ENCODE measurements at regions not wholly inside any gene's neighbourhood (a gene's known extent, or its start where the extent isn't known, plus 50 kb on each side); places are given as distances from the start of the nearest gene placed in this dataset.

DNA sequence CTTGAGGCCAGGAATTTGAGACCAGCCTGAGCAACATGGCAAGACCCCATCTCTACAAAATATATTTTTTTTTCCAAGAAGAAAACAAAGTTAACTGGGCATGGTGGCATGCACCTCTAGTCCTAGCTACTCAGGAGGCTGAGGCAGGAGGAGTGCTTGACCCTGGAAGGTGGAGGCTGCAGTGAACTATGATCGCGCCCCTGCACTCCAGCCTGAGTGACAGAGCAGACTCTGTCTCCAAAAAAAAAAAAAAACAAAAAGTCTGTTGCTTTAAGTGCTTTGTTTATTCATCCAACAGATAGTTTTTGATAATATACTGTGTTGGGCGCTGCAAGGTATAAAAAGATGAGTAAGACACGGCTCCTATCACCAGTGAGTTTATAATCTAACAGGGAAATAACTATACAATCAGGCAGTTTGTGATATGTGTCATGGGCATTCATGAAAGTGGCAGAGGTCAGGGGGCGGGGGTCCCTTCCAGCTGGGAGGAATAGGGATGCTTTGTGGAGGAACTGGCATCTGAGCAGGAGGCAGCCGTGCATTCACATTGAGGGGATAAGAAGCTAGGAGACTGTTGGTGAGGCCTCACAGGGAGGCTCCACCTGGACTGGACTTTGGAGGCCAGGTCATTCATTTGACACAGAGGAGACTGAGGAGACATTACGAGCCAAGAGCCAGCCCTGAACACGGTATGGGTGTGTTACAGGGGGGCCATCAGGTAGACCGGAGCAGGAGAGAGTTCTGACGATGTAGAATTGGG is 67.3 kb upstream of the ERRFI1 start:
- FAIRE-seq (no peak), DNase-seq (ENCODE audit: insufficient read length, low spot score) (no peak)

DNA sequence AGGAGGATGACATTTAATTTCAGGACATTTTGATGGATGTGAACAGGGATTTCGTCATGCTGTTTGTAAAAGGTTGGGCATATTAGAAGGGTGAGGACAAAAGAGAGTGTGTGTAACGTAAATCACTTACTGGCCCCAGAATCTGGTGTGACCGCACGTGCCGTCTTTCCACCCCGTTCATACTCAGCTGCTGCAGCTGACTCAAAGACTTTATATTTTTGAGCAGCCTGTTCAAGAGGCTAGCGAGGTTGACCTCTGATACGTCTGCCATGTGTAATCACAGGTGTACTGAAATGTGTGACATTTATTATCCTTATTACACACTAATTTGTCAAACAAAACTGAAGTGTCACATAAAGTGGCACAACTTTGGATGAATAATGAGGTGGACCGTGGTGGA is 66.5 kb upstream of the ERRFI1 start:
- FAIRE-seq, result no peak
- DNase-seq (ENCODE audit: insufficient read length, low spot score), result no peak

DNA sequence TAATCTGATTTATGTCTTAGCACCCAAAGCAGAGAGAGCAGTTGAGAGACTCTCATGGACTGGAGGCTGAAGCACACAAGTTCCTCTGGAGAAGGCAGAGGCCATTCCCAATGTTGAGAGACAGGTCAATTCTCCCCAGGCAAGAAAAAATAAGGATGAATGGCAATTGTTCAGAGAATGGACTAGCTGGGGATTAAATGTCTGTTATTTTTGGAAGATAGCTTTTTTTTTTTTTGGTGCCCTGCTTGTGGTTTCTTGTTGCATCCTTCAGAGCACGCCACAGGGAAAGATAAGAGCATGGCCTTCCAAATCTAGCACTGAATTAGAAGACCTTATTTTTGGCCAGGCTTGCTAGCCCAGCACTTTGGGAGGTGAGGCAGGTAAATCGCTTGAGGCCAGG is 65.6 kb upstream of the ERRFI1 start:
- no peak for DNase-seq (ENCODE audit: insufficient read length, low spot score)
- no peak for FAIRE-seq

DNA sequence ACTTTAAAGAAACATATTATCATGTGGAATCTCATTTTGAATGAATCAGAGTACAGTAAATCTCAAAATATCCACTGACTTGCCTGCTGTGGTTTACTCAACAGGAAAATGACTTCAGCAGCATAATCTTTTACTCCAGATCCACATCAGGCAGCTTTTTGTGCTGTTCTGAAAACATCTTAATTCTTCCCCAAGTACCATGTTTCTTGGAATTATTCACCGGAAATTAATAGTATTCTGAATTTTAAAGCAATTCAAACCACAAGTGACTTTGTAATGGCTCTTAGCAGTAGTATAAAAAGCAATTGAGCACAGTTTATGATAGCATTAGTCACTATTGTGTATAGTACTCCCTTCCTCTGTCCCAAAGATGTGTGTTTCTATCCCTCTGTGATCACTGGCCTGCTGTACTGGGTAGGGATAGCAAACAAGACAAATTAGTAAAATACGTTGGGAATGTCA is 64.2 kb upstream of the ERRFI1 start:
- DNase-seq (ENCODE audit: insufficient read length, low spot score) (peak; percentile 45), FAIRE-seq (no peak)

DNA sequence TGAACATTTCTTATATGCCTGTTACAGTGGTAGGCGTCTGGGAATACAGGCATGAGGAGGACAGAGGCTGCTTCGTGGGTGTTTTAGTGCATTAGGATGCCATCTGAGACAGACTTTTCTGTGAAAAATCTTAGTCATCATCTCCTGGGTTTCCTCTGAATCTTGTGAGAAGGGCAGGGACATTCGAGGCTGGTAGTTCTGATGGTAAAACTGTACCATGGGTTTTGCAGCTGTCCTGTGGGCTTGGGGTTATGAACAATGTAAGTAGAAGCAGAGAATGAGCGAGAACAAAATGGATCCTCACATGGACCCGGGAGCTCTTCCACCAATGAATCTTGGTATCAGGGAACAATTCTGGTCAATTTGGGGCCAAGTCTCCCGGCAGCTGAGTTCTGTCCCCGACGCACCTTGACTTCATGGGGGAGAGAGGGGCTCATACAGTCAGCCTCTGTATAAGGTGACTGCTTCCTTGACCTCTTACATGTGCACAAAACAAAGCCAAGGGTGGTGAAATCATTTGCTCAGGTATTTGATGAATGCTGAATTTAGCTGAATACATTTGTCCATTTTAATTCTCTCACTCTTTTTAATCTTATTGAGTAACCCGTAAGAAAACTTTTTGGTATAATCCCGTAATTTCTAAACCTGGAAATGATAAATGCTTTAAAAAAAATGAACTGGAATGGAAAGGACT is 63.6 kb upstream of the ERRFI1 start:
- no peak for DNase-seq (ENCODE audit: insufficient read length, low spot score)
- no peak for FAIRE-seq

DNA sequence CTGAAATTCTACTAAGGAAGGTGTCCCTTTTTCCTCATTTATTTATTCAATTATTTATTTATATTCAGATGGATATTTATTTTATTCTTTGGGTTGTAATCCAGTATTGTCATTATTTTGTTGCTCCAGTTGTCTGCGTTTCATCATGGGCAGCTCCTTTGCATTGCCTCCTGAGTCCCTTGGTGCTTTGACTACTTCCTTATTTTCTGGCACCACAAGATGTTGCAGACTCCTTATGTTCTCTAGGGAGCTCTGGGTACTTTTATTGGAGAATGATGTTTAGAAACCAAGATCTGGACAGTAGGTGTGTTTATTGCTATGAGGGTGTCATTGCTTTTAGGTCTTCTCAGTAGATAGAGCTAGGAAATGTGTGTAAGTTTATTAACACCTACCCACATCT is 59.9 kb upstream of the ERRFI1 start:
- DNase-seq (ENCODE audit: insufficient read length, low spot score) (no peak), FAIRE-seq (no peak)

DNA sequence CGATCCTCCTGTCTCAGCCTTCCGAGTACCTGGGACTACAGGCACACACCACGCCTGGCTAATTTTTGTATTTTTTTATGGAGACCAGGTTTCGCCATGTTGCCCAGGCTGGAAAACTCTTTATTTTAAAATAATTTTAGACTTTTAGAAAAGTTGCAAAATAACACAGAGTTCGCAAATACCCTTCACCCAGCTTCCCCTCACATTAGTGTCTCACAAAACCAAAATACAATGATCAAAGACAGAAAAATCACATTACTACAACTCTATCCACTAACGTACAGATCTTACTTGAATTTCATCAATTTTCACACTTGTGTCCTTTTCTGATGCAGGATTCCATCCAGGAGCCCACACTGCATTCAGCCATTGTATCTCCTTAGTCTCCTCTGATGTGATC is 58.8 kb upstream of the ERRFI1 start:
- DNase-seq (ENCODE audit: insufficient read length, low spot score), result no peak
- no peak for FAIRE-seq

DNA sequence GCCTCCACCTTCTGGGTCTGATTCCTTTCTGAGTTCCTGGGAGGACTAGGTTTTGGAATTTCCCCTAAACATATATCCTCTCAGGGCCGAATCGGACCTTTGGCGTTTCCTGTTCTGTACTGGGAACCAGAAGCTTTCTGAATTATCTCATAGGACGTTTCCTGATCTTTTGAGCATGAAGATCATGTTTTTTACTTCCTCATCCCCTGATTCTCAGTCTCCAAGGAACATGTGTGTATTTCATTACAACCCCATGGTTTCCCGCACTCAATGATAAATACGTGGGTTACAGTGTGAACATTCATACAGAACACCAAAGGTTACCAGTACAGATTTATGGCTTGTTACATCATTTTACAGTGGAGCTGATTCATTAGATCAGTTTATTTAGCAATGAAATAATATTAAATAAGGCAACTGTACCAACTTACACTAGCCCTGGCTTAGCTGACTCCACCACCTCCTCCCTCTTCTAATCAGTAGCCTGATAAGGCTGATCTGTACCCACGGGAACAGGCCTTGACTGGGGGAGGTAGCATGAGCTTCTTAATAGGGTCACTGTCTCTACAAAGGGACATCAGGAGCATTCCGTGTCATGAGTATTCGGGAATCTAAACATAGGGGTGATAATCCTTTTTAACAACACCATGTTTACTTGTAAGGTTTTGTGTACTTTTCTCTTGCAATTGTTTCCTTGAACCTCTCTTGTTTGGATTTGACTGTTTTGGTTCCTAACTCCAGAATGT is 57.8 kb upstream of the ERRFI1 start:
- DNase-seq (ENCODE audit: insufficient read length, low spot score) (no peak), FAIRE-seq (no peak)

DNA sequence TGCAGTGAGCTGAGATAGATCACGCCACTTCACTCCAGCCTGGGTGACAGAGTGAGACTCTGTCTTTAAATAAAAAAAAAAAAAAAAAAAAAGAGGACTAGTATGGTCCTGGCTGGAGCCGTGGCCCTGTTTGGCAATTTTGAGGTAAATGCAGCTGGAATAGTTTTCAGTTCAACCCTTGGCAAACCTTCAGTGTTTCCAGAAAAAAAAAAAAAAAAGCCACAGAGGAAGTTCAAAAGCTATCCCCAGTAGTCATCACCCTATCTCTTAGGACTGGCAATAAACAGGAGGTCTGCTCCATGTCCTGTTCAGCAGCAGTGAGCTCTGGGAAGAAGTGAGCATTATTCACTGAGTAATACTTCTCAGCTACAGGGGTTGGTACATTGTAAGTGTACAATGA is 56.8 kb upstream of the ERRFI1 start:
- DNase-seq (ENCODE audit: insufficient read length, low spot score), result no peak
- no peak for FAIRE-seq

DNA sequence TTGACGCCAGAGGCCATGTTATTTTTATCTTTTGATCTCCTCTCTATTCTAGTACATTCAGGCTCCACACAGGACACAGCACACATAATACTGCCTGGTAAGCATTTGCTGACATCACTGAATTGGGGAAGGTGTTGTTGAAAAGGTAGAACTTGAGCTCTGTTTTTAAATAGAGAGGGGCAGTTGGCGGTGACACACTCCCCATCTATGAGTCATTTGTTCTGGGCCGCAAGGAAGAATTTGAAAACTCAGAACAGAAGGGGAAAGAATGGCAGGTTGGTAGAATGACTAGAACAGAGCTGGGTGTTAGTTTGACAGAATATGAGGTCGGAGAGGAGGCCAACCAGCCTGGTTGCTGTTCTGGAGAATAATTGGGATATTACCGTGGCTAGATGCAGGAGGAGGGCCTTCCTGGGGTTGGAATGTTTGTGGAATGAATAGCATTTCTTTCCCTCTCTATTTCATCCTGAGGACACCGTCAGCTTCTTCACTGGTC is 52.1 kb upstream of the ERRFI1 start:
- FAIRE-seq, result no peak
- no peak for DNase-seq (ENCODE audit: insufficient read length, low spot score)

DNA sequence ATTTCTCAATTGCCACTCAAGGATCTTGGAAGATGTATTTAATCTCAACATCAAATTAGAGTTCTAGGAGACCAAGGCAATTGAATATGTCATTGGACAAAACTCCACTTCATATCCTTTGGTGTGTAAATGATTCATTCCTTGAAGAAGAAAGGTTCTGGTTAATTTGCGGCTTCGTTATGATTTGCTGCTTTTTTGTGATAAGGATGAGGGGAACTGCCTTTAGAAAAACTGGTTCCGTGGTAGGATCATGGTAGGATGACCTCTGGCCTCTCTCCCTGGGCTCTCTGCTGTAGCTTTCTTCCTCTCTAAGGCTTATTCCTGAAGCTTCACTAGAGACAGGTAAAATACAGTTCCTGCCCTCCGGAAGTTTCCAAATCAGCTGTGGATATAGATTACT is 51.5 kb upstream of the ERRFI1 start:
- no peak for FAIRE-seq
- DNase-seq (ENCODE audit: insufficient read length, low spot score), result no peak

DNA sequence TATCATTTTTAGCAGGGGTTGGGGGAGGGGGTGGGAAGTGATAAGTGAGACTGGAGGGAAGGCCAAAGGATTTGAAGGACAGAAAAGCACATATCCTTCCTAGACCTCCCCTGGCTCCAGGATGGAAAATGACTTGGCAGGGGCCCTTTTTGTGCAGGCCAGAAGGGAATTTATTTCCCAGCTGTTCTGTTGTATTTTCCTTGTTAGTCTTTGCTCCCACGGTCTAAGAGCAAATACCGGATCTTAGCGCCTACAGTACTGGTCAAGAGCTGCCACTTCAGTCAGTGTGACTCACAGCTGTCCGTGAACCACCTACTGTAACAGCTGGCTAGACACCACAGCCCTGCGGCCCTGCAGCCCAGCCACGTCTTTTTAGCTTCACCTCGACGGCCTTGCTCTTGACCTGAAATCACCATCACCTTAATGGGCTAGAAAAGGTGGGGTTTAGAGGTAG is 51.0 kb upstream of the ERRFI1 start:
- FAIRE-seq, result no peak
- no peak for DNase-seq (ENCODE audit: insufficient read length, low spot score)

DNA sequence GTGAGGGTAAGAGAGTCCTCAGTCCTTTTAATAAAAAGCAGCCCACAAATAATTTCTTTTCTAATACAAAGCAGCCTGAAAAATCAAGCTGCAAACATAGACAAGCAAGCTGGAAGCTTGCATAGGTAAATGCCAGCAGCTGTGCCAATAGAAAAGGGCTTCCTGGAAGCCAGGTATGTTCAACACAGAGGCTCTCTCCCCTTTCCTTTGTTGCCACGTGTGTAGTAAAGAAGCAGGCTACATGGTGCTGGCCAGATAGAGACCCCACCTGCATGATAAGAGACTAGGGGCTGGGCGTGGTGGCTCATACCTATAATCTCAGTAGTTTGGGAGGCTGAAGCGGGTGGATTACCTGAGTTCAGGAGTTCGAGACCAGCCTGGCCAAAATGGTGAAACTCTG is 50.1 kb upstream of the ERRFI1 start:
- FAIRE-seq, result no peak
- no peak for DNase-seq (ENCODE audit: insufficient read length, low spot score)
